Bronchial epithelial cell (primary cell): ENCODE measurements at regions not wholly inside any gene's neighbourhood (a gene's known extent, or its start where the extent isn't known, plus 50 kb on each side); places are given as distances from the start of the nearest gene placed in this dataset.
A peak's percentile ranks its signal among the peaks of the same experiment; 100 is the strongest.

Experiments used
- DNase-seq: peaks from one replicate; pipeline ENCODE4 v3.0.0-alpha.2; 2010; ENCODE audit warnings: low read depth
- FAIRE-seq: peaks from 2 replicates; lab custom pipeline; 2011; peaks lifted over from hg19 to GRCh38; lab: Jason Lieb, UNC
- H3K27me3 ChIP-seq: 2 replicates; pipeline ENCODE4 v1.5.1; 2011; ENCODE audit warnings: low read length; ENCODE audit not compliant: control insufficient read depth, insufficient read depth
- H3K36me3 ChIP-seq: 2 replicates; pipeline ENCODE4 v1.5.1; 2011; ENCODE audit warnings: low read length; ENCODE audit not compliant: control insufficient read depth, insufficient read depth
- H3K4me3 ChIP-seq: 2 replicates; pipeline ENCODE4 v1.5.1; 2011; ENCODE audit warnings: mild to moderate bottlenecking, low read depth, low read length, control low read depth
- CTCF ChIP-seq: IDR thresholded peaks from 2 replicates; pipeline ENCODE4 v1.5.1; 2011; ENCODE audit warnings: mild to moderate bottlenecking, moderate library complexity, low read length, control low read depth, inconsistent platforms; ENCODE audit not compliant: insufficient read depth, severe bottlenecking

- Histone ChIP-seq H3K27me3 (no peaks in the 10 kb centered on the region), H3K4me3 (no peak overlapping the region), H3K36me3 (no peaks in the 10 kb centered on the region)
- FAIRE-seq (no peak), DNase-seq (no peak)
- TF ChIP-seq CTCF: no peak
These were observed 157.1 kb downstream of the TLE1 start for GRCh38 chr9:81532251-81532650.

- Histone ChIP-seq H3K36me3 (no peaks in the 10 kb centered on the region), H3K27me3 (no peaks in the 10 kb centered on the region), H3K4me3 (no peak overlapping the region)
- no peak for FAIRE-seq
- TF ChIP-seq CTCF: no peak
- DNase-seq: no peak
These were observed 157.8 kb downstream of the TLE1 start for GRCh38 chr9:81531511-81531910.

- Histone ChIP-seq H3K27me3 (no peaks in the 10 kb centered on the region), H3K4me3 (no peak overlapping the region), H3K36me3 (no peaks in the 10 kb centered on the region)
- no peak for TF ChIP-seq CTCF
- FAIRE-seq: no peak
- DNase-seq: no peak
These were observed 158.5 kb downstream of the TLE1 start for GRCh38 chr9:81530846-81531245.

- Histone ChIP-seq H3K36me3 (no peaks in the 10 kb centered on the region), H3K4me3 (no peak overlapping the region), H3K27me3 (no peaks in the 10 kb centered on the region)
- FAIRE-seq (no peak), DNase-seq (no peak)
- TF ChIP-seq CTCF: no peak
These were observed 159.0 kb downstream of the TLE1 start for GRCh38 chr9:81530310-81530810.

GRCh38 chr9:81529556-81530193, 159.7 kb downstream of the TLE1 start:
- no peak overlapping the region for H3K4me3 ChIP-seq
- no peaks in the 10 kb centered on the region for H3K27me3 ChIP-seq
- DNase-seq: peak; percentile 89
- H3K36me3 ChIP-seq: no peaks in the 10 kb centered on the region
- TF ChIP-seq CTCF: no peak
- FAIRE-seq: no peak

- FAIRE-seq: no peak
- Histone ChIP-seq H3K4me3 (no peak overlapping the region), H3K27me3 (no peaks in the 10 kb centered on the region), H3K36me3 (no peaks in the 10 kb centered on the region)
- DNase-seq: peak; percentile 28
- TF ChIP-seq CTCF: no peak
These were observed 162.8 kb downstream of the TLE1 start for GRCh38 chr9:81526587-81526986.
